ENCODE measurements at regions not wholly inside any gene's neighbourhood (a gene's known extent, or its start where the extent isn't known, plus 50 kb on each side); places are given as distances from the start of the nearest gene placed in this dataset.

GRCh38 chr13:80400865-80401426 lies 60.0 kb upstream of the SPRY2 start:
- FAIRE-seq: no peak

GRCh38 chr13:80400164-80400864 lies 59.4 kb upstream of the SPRY2 start:
- no peak for FAIRE-seq

GRCh38 chr13:80399340-80400163 lies 58.6 kb upstream of the SPRY2 start:
- no peak for FAIRE-seq
